A673 (cell line): ENCODE measurements at regions not wholly inside any gene's neighbourhood (a gene's known extent, or its start where the extent isn't known, plus 50 kb on each side); places are given as distances from the start of the nearest gene placed in this dataset.

Source experiments
- BruUV-seq: library from RNA; stranded (reverse); fragments of 400-500 nt; replicated peaks from 2 replicates; lab custom pipeline; 2021; lab: Mats Ljungman, UMichigan
- CTCF ChIA-PET: fragments of 300-600 bp; sonication (Branson Sonifier 250); formaldehyde crosslinking; loops from one replicate; lab custom pipeline; 2022; ENCODE audit warnings: antibody characterized with exemption; lab: Charles Lee
- POLR2A ChIA-PET: fragments of 300-600 bp; sonication (Branson Sonifier 250); formaldehyde crosslinking; loops from one replicate; lab custom pipeline; 2022; ENCODE audit warnings: antibody characterized with exemption; ENCODE audit not compliant: low non-redundant PET; lab: Charles Lee
- DNase-seq: peaks from one replicate; pipeline ENCODE4 v3.0.0-alpha.2; 2015; ENCODE audit warnings: low spot score
- H3K27ac ChIP-seq: fragments of 200-600 bp; sonication (generic); 2 replicates; pipeline ENCODE4 v1.5.1; 2016; ENCODE audit warnings: mixed run types, low read depth, mild to moderate bottlenecking, mixed read lengths, antibody characterized with exemption, low read length; ENCODE audit not compliant: poor library complexity, severe bottlenecking
- H3K27me3 ChIP-seq: fragments of 200-600 bp; sonication (generic); replicated peaks from 2 replicates; pipeline ENCODE4 v1.6.1; 2017; ENCODE audit warnings: mixed run types, low read depth, mild to moderate bottlenecking, mixed read lengths, antibody characterized with exemption, low read length; ENCODE audit not compliant: insufficient read depth, poor library complexity
- H3K36me3 ChIP-seq: fragments of 200-600 bp; sonication (generic); 2 replicates; pipeline ENCODE4 v1.6.1; 2016; ENCODE audit warnings: mixed run types, mild to moderate bottlenecking, mixed read lengths, antibody characterized with exemption, low read length; ENCODE audit not compliant: insufficient read depth, poor library complexity, severe bottlenecking
- H3K4me1 ChIP-seq: fragments of 200-600 bp; sonication (generic); 2 replicates; pipeline ENCODE4 v1.6.1; 2017; ENCODE audit warnings: mixed run types, mild to moderate bottlenecking, mixed read lengths, antibody characterized with exemption, low read length; ENCODE audit not compliant: insufficient read depth, poor library complexity, severe bottlenecking
- H3K4me3 ChIP-seq: fragments of 200-600 bp; sonication (generic); 2 replicates; pipeline ENCODE4 v1.5.1; 2016; ENCODE audit warnings: low read depth, mixed run types, mild to moderate bottlenecking, mixed read lengths, low read length; ENCODE audit not compliant: poor library complexity, severe bottlenecking
- H3K9me3 ChIP-seq: fragments of 200-600 bp; sonication (generic); 2 replicates; pipeline ENCODE4 v1.6.1; 2016; ENCODE audit warnings: mixed run types, low read depth, mild to moderate bottlenecking, mixed read lengths, antibody characterized with exemption, low read length; ENCODE audit not compliant: poor library complexity, severe bottlenecking
- EZH2 ChIP-seq: fragments of 200-600 bp; sonication (generic); IDR thresholded peaks from 2 replicates; pipeline ENCODE4 v1.6.1; 2017; ENCODE audit warnings: borderline replicate concordance, low read depth, mild to moderate bottlenecking, mixed read lengths, antibody characterized with exemption, low read length; ENCODE audit not compliant: poor library complexity, severe bottlenecking
- intact Hi-C: fragments of 100-400 bp; cut with micrococcal nuclease; formaldehyde crosslinking; loops from one replicate; pipeline ENCODE4 v1.10.0; 2022; ENCODE audit not compliant: unreplicated experiment
- TF ChIP-seq, protein P1 (sequence below): fragments of 300-800, 200-600 bp; sonication (generic); conservative IDR thresholded peaks from 2 replicates; pipeline ENCODE4 v1.5.1; 2017; ENCODE audit warnings: low read depth, mild to moderate bottlenecking, antibody characterized with exemption, low read length, moderate library complexity, mixed read lengths

DNA sequence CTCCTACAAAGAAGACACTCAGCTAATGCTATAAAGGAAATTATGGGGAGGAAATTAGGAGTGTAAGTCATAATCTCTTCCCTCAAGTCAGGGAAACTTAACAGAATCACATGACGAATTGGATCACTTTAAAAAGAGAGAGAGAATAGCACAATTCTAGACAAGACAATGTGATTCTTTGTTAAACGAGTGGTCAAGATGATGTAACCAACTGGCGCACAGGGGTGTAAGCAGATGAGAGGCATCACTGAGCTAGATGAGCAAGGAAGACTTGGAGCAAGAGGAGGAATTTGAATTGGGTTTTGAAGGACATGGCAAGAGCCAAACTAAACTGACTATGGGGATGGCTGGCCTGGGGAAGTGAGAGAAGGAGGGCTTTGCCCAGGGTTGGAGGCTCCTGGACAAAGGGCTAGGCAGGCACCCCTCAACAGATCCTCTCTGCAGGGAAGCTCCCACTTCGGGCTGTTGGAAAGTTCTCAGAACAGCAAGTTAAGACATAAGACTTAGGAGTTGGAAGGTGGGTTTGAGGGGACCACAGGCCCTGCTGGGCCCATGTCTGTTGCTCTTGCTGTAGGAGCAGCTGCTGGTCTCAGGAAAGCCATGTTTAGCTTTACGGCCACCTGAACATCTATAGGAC, 123.9 kb upstream of the GRIK3 start:
- no peak overlapping the region for H3K27ac ChIP-seq
- CTCF ChIA-PET = interaction anchor here (0.6 kb wide), 1 partner anchor 158 kb away, joined by 3 read pairs; no protein-coding TSS in a partner anchor
- BruUV-seq = no TSS peak
- POLR2A ChIA-PET = no interaction called here
- no peaks in the 10 kb centered on the region for H3K36me3 ChIP-seq
- intact Hi-C loops = no loop called here
- H3K4me3 ChIP-seq = no peak overlapping the region
- H3K9me3 ChIP-seq = no peaks in the 10 kb centered on the region
- TF ChIP-seq, protein P1, sequence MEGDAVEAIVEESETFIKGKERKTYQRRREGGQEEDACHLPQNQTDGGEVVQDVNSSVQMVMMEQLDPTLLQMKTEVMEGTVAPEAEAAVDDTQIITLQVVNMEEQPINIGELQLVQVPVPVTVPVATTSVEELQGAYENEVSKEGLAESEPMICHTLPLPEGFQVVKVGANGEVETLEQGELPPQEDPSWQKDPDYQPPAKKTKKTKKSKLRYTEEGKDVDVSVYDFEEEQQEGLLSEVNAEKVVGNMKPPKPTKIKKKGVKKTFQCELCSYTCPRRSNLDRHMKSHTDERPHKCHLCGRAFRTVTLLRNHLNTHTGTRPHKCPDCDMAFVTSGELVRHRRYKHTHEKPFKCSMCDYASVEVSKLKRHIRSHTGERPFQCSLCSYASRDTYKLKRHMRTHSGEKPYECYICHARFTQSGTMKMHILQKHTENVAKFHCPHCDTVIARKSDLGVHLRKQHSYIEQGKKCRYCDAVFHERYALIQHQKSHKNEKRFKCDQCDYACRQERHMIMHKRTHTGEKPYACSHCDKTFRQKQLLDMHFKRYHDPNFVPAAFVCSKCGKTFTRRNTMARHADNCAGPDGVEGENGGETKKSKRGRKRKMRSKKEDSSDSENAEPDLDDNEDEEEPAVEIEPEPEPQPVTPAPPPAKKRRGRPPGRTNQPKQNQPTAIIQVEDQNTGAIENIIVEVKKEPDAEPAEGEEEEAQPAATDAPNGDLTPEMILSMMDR = no peak
- no peak for TF ChIP-seq EZH2
- no peaks in the 10 kb centered on the region for H3K27me3 ChIP-seq
- DNase-seq = no peak
- no peaks in the 10 kb centered on the region for H3K4me1 ChIP-seq

DNA sequence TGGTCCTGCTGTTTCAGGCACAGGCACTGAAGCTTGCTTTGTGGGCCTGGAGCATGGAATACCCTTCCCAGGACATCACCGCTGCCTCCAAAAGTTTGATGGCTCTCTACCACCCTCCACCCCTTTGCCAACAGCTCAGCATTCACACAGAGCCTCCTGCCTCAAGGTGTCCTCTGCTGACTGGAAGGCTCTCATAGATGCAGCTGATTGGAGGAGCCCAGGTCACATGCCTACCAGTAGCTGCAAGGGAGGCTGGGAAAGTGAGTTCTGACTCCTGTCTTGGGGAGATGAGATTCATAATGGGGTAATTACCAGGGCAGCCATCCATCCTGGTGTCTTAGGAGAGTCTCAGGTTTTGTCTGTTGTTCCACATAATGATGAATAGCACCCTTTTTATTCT, 124.8 kb upstream of the GRIK3 start:
- Histone ChIP-seq H3K4me1 (no peaks in the 10 kb centered on the region), H3K4me3 (no peak overlapping the region), H3K36me3 (no peaks in the 10 kb centered on the region), H3K27me3 (no peaks in the 10 kb centered on the region), H3K27ac (no peak overlapping the region), H3K9me3 (no peaks in the 10 kb centered on the region)
- POLR2A ChIA-PET = no interaction called here
- intact Hi-C loops = no loop called here
- TF ChIP-seq EZH2 = no peak
- TF ChIP-seq, protein P1 = no peak
- DNase-seq = no peak
- BruUV-seq = no TSS peak
- CTCF ChIA-PET = no interaction called here

DNA sequence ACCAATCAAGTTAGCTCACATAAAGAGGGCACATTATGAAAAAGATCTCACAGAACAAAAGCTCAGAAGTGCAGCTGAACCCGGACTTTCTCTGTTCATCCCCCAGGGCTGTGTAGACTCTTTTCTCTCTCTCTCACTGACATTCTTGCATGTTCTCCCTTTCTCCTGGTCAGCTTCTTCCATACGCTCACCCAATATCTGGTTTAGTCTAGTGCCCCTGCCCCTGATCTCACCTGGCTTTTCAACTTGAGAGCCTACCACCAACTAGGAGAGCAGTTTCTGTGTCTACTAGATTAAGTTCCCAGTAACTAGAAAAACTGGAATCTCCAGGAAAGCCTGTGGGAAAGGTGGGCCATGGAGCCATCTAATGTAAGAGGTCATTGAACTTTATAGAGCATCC, 126.9 kb upstream of the GRIK3 start:
- POLR2A ChIA-PET = interaction anchor here (0.6 kb wide), 1 partner anchor 504 kb away, joined by 3 read pairs; no protein-coding TSS in a partner anchor
- intact Hi-C loops = no loop called here
- H3K9me3 ChIP-seq = no peaks in the 10 kb centered on the region
- BruUV-seq = no TSS peak
- H3K27me3 ChIP-seq = no peaks in the 10 kb centered on the region
- H3K36me3 ChIP-seq = no peaks in the 10 kb centered on the region
- no peak for DNase-seq
- TF ChIP-seq EZH2 = no peak
- TF ChIP-seq, protein P1 = no peak
- CTCF ChIA-PET = no interaction called here
- H3K4me3 ChIP-seq = no peak overlapping the region
- H3K4me1 ChIP-seq = no peaks in the 10 kb centered on the region
- no peak overlapping the region for H3K27ac ChIP-seq
